Cerebellar nuclear complex (tissue), 1 donor: ENCODE measurements at regions not wholly inside any gene's neighbourhood (a gene's known extent, or its start where the extent isn't known, plus 50 kb on each side); places are given as distances from the start of the nearest gene placed in this dataset.
"Not testable (repeated sequence)": the region's sequence is repeated elsewhere in the genome, so short reads cannot be mapped to it uniquely, and the experiment has no call there.

ENCODE experiments used
- DNase-seq, 2 experiments: peaks; one replicate each; lab custom pipeline; 2025; lab: John Stamatoyannopoulos, UW

DNA sequence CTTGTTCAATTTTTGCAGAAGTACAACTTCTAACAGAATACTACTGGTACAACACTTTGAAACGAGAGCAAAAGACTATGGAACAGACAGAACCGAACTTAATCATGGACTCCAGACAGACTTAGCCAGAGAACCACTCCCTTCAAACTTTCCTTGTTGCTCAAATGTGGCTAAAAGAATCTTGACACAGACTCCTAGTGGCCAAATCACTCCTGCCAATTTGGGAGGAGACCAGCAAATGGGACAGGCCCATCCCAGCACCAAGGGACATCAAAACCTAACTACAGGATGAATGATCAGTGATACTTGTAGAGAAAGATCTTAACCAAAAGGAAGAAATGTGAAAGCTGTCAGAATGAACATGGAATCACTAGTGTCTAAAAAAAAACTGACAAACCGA is 154.0 kb downstream of the MATN1 start:
- DNase-seq = no peak

DNA sequence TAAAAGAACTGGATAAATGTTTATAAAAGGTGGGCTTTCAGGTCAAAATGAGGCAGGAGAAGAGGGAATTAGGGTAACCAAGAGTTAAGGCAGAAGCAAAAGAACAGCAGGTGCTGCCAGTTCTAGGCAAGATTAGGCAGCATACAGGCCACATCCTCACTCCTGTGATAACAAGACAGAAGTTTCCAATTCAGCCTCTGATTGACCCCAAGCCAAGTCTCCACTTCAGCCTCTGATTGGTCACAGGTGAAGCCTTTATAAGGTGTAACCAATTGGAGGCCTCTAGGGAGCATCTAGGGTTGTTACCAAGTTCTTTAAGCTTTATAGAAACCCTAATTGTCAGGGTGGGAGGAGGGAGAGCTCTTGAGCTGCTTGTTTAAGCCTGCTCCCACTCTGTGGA is 160.8 kb downstream of the MATN1 start:
- DNase-seq = no peak

DNA sequence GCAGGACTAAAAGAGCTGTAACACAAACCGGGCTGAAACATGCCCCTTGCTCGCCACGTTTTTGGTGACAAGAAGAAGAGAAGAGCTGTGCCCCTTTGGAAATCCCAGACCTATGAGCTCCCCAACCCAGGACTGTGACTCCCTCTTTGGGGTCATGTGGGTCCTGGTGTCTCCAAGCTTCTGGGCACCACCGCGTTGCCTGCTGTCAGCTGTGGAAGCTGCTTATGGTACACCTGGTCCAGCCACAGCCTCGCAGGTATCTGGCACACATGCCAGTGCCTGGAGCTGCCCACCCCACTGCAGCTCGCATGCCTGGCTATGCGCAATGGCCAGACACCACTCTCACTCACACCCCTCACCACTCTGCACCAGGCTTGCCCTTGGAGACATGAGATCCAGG is 171.8 kb downstream of the MATN1 start:
- no peak for DNase-seq

DNA sequence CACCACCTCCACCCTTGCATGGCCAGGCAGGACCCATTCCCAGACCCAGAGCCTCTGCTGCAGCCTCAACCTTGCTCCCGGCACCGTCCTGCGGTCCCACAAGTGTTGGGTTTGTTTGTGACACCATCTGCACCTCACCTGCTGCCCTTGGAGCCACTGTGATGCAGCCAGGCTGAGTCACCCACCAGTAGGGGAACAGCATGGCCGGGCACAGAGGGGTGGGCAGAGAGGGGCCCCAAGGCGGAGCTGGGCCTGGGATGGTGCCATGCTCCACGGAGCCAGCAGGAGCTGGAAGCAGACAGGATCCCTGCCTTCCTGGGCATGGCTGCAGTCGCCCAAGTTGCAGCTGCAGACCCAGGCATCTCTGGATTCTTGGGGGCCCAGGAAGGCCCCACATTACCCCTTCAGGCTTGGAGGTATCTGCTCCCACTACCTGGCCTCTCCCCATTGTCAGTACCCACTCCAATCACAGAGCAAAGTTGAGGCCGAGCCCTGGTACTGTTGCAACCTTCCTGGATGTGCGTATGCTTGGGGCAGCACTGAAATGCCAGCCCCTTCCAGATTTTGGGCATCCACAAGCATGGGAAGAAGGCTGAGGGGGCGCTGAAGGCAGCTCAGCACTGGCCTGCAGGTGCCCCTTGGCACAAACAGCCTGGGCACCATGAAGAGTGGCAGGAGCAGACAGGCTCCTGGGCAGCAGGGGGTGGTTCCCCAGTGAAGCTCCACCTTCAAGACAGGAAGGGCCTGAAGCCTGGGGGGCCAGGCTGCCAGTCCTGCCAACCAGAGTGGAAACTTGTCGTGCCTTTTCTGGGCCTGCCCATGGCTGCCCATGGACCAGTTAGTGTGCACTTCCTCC is 172.8 kb downstream of the MATN1 start:
- no peak for DNase-seq

DNA sequence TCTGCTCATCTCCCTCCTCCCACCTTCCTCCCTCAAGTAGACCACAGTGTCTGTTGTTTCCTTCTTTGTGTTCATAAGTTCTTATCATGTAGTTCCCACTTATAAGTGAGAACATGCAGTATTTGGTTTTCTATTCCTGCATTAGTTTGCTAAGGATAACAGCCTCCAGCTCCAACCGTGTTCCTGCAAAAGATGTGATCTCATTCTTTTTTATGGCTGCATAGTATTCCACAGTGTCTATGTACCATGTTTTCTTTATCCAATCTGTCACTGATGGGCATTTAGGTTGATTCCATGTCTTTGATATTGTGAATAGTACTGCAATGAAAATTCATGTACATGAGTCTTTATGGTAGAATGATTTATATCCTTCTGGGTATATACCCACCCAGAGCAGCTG is 173.5 kb downstream of the MATN1 start:
- DNase-seq = not testable (repeated sequence)

DNA sequence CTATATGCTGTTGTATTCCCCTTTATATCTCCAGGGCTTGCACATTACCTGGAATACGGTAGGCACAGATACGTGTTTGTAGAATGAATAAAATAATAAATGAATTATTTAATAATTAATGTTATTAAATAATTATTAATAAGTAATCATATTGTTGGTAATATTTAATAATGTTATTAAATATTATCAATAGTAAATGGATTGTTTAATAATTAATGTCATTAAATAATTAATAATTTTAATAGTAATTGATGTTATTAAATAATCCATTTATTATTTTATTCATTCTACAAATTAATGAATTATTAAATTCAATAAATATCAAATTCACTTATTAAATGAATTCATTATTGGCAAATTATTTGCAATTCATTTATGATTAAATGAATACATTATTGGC is 175.1 kb downstream of the MATN1 start:
- no peak for DNase-seq

DNA sequence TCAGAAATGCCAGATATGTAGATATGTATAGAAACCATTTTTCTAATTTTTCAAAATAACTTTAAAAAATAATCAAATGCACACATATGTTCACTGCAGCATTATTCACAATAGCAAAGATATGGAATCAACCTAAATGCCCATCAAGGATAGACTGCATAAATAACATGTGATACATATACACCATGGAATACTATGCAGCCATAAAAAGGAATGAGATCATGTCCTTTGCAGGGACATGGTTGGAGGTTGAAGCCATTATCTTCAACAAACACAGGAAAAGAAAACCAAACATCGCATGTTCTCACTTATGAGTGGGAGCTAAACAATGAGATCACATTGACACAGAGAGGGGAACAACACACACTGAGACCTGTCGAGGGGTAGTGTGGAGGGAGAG is 176.1 kb downstream of the MATN1 start:
- DNase-seq = not testable (repeated sequence)

DNA sequence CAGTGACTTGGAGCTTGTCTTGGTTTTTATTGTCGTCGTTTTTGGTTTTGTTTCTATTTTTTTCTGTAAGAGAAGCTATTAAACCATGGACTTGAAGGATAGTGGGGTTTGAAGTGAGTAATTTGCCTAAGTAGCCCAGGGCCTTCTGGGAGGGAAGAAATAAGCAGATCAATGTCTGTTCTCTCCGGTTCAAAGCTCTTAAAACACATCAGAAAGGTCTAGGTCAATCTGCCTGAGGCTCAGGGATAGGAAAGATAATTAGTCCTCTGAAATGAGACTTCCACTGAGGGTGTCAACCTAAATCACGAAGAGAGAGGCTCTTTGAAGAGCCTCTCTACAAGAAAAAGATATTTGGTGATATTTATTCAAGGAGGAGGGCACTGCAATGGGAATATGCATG is 178.0 kb downstream of the MATN1 start:
- DNase-seq = no peak

DNA sequence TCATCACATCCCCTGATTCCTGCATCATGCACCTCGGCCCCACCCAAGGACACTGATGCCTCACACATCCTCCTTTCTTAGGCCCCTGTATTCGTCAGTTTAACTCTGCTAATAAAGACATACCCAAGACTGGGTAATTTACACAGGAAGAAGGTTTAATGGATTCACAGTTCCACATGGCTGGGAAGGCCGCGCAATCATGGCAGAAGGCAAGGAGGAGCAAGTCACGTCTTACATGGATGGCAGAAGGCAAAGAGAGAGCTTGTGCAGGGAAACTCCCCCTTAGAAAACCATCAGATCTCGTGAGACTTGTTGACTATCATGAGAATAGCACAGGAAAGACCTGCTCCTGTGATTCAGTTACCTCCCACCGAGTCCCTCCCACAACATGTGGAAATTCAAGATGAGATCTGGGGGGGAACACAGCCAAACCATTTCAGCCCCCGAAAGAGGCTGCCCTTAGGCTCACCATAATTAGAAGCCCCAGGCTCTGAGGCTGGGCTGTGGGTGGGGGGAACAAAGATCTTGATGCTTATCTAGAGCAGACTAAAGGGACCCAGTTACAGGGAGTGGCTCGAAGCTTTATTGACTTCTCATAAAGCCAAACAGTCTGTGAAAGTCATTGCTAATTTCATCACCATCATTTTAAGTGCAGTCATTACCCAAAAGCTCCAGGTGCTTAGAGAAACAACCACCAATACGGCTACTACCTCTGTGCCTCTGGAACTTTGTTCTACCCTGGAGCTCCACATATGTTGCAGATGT is 181.5 kb downstream of the MATN1 start:
- no peak for DNase-seq

DNA sequence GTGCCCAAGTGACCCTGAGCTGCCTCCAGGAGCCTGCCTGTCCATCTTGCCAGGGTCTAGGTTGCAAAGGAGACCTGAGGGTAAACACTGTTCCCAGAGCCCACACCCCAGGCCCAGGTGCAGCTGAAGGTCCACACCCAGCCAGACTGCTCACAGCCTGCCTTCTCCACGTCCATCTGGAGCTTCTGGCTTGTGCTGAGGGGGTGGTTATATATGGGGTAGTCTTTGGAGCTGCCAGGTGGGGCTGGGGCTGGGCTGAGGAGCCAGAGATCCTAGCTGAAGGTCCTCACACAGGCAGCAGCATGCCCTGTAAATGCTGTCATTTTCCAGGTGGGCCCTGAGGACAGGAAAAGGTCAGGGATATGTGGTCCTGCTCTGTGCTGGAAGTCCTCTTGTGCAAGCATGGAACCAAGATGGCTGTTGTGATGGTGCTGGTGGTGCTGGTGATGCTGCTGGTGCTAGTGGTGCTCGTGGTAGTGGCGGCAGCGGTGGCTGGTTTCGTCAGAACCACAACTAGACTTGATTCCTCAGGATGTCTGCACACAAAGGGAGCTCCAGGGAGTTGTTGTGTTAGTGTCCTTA is 182.7 kb downstream of the MATN1 start:
- no peak for DNase-seq

DNA sequence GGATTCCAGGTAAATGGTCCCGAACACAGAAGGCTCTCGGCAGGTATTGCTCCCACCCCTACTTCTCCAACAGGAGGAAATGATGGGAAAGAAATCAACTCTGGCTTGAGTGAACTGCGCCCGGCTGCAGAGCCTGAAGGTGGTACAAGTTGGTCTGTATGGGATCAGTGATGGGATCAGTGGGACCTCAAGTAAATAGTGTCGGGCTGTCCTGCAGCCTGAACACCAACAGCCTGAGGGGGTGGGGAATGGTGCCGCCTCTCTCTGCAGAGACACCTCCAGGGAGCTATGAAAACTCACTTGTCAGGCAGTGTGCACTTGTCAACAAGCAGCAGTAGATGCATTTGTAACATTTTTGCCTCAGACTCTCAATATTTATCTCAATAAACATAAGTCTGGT is 183.5 kb downstream of the MATN1 start:
- no peak for DNase-seq

DNA sequence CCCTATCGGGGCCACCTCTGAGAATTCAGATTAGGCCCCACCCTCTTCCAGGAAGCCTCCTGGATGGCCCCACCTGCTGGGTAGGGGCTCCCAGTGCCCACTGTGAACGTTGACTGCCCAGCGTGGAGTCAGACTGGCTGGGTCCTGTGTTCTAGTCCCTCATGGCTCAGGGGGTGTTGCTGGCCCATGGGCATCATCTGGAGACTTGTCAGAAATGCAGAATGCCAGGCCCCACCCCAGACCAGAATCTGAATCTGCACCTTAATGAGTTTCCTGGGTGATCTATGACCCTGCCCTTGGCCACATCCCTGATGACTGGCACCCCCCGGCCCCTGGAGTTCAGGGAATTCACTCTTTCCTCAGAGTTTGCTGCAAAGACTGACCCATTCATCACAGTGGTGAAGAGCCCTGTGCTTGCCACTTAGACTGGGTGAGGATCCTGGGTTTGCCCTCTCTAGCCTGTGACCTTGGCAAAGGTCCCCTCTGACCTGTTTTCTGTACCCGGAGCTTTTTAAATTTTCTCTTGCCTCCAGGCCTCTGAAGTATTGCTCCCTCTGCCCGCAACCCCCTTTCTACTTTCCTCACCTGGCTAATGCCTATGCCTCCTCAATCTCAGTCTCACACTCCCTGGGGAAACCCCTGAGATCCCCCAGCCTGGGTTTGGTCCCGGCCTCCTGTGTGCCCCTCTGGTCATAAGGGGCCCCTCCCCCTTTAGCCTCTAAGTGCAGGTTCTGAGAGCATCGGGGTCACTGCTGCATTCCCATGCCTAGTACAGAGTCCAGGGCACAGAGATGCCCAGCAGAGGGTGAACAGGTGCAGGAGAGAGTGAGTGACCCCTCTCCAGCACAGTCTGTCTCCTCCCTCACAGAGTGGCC is 184.2 kb downstream of the MATN1 start:
- DNase-seq = no peak

DNA sequence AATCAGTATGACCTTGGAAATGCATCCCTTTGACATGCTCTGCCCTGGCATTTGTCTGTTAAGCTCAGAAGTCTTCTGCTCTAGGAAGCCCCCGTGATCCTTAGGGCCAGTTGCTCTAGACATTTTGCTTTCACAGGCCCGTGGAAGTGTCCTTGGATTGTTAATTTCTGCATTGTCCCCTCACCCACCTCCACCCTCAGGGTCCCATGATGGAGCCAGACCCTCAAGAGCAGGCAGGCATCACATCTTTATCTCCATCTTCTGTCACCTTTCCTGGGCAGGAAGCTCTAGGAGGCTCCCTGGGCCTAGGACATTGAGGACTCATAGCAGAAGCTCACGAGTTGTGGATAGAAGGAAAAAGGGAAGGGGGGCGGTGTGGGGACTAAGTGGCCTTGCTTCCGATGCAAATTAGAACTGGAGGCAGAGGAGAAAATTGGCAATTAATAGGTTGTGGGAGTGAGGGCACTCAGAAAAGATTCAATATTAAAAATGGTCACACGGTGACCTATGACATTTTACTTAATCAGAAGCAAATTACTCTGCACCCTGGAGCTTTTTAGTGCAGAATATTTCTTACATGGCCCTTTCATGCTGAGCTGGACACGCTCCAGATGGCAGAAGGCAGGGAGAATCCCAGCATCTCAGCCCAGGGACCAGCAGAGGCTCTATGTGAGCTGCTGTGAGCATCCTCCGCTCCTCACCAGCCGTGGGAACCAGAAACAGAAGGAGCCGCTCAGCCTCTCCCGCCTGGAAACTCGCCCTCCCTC is 185.0 kb downstream of the MATN1 start:
- no peak for DNase-seq

DNA sequence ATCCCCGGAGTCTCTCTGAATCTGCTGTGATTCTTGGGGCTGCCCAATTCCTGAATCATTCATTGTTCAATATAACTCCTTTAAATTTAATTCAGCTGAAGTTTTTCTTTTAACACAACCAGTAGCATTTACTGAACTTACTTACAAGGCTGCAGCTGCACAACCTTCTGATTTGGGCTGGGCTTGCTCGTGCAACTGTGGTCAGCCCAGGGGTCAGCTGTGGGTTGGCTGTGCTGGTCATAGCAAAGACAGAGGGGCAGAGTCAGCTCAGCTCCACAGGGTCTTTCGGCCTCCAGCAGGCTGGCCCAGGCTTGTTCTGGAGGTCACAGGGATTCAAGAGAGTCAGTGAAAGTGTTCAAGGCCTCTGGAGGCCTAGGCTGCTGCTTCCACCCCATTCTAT is 186.1 kb downstream of the MATN1 start:
- no peak for DNase-seq

DNA sequence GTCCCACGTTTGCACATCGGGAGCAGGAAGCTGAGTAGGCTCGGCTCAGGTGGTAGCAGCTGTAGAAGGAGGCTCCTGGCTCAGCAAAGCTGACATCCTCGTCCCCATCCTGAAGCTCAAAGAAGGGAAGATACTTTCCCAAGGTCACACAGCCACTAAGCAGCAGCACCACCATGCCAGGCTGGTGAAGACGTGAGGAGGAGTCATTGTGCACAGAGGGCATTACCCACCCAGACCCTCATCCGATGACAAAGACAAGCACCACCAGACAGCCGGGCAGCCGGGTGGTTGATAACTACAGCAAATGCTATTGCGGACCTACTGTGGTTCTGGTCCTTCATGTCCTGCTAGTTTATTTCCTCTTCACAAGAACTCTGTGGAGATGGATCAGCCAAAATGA is 186.9 kb downstream of the MATN1 start:
- no peak for DNase-seq

DNA sequence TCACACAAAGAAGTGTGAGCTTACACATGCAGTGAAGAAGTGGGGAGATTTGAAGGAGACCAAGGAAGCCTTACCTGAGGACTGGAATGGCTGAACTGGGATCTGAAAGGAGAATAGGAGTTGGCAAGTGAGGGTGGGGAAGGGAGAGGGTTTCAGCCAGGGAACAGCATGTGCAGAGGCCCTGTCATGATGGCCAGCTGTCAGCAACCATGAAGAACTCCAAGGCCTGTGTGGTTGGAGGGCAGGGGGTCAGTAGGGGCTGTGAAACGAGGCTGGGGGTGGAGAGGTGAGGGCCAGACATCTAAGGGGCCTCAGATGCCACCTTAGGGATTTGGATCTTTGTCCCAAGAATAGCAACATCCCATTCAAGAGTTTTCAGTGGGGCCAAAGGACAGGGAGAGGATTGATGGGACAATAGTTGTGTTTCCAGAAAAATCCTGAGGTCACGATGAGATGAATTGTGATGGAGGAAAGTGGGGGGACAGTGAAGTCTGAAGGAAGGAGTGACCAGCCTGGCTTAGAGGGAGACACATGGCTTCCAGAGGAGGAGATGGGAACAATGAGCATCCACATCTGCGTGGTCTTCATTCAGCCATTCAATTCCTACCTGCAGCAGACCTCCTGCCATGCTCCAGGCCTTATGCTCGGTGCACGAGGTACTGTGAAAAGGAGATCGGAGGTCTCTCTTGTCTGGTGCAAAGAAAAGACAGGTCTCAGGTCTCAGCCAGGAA is 187.6 kb downstream of the MATN1 start:
- no peak for DNase-seq

DNA sequence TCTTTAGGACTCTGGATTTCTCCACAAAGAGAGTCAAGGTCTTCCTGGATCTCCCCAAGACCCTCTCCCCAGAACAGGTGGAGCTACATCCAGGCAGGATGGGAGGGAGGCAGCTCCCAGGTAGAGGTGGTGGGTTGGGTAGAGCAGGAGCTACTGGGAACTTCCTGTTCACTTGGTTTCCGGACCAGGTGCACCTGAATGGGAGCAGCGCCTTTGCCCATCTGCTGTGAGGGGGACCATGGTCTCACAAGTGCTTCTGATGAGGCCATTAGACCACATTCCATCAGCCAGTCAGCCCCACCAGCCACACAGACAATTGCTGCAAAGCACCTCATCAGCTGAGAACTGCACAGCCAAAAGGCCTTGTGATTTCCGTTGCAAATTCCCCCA is 188.8 kb downstream of the MATN1 start:
- no peak for DNase-seq

DNA sequence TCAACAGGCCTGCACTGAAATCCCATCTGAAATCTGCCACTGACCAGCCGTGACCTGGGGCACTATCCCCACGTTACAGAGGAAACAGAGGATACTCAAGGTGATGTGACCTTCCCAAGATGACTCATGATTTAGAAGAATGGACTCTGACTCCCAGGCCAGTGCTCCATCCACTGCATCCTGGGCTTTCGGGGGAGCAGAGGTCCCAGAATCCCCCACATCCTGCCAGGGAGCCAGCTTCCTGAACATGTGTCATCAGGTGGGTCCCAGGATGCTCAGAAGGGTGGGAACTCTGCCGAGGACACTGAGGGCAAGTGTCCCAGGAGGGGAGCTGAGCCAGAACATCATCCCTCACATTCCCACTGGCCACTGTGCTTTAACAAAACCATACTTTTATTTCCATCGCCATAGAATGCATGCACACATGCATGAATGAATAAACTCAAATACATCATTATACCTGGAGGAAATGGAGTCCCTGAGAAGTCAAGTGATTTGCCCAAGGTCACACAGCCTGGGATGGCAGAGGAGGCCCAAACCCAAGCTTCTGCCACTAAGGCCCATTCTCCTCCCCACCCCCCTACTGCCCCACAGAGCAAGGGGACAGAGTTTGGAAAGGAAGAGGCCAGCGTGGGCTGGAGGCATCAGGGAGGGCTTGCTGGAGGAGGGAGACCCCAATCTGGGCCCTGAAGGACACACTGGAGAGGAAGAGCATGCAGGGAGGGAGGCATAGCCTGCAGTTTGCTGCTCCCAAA is 189.4 kb downstream of the MATN1 start:
- DNase-seq = no peak

DNA sequence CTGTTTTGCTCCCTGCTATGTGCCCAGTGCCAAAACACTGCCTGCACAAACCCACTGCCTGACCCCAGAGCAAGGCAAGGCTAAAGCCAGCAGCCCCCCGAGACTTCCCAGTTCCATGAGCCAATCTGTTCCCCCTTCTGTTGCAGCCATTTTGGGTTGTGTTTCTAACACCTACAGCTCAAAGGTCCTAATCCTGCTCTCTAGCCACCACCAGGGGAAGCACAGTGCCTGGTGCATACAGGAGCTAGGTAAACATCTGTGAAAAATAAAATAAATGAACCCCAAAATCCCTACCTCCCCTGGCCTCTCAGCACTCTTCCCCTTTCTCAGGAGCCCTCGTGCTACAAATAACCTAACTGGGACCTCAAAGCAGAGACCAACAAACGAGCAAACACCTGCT is 190.2 kb downstream of the MATN1 start:
- DNase-seq = no peak

DNA sequence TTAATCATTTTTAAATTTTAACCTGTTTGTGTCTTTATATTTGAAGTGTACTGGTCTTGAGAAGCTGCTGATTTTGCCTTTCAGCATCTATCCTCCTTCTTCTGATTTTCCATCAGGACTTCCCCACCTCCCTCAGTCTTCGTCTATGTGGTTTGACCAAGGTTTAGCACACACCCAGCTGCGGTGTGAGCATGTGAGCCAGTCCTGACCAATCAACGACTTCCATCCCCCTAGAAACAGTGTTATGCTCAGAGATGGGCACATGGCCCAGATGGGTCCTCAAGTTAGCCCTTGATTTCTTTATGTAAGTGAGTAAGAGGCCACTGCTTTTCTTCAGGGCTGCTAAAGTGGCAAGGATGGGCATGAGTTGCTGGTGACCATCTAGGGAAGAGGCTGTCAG is 190.8 kb downstream of the MATN1 start:
- no peak for DNase-seq
